ENCODE measurements at regions not wholly inside any gene's neighbourhood (a gene's known extent, or its start where the extent isn't known, plus 50 kb on each side); places are given as distances from the start of the nearest gene placed in this dataset.

DNA sequence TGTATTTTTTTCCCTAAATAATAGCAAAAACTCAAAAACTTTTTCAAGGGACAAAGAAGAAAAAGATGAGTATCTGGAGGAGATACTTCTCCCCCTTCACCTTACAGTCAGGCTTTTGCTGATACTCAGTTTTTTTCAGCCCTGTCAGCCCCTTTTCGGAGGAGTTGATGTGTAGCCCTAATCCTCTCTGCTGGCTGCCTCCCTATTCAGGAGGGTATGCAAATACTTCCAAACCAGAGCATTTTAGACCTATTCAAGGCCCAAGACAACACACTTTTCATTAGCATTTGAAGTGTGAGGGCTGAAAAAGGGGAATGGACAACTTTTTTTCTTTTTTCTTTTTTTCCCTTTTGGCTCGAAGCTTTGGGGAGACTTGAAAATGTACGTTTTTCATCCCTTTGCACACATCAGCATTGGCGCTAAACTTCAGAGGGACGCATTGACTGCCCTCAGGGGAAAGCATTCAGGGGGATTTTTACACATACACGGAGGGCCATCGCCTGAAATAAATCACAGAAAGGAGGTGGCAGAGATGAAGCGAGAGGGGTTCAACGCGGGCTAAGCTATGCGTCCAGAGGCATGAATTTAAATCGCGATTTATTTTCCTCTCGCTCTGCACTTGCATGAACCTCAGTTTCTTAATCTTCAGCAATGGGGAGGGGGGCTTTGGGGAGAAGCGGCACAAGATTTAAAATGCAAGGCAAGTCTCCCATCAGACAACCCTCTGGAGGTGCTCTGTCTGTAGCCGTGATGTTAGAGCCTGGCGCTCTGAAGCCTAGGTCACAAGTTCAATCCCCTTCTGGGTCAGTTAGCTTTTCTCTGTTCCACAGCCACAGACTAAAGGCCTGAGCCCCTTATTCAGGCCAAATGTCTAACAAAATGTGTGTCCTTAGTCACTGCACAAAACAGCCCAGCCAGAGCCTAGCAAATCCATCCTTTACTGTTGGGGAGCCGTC is 86.3 kb downstream of the ASCL1 start:
- TF ChIP-seq, protein P1, sequence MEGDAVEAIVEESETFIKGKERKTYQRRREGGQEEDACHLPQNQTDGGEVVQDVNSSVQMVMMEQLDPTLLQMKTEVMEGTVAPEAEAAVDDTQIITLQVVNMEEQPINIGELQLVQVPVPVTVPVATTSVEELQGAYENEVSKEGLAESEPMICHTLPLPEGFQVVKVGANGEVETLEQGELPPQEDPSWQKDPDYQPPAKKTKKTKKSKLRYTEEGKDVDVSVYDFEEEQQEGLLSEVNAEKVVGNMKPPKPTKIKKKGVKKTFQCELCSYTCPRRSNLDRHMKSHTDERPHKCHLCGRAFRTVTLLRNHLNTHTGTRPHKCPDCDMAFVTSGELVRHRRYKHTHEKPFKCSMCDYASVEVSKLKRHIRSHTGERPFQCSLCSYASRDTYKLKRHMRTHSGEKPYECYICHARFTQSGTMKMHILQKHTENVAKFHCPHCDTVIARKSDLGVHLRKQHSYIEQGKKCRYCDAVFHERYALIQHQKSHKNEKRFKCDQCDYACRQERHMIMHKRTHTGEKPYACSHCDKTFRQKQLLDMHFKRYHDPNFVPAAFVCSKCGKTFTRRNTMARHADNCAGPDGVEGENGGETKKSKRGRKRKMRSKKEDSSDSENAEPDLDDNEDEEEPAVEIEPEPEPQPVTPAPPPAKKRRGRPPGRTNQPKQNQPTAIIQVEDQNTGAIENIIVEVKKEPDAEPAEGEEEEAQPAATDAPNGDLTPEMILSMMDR (IDR thresholded peaks at IDR 0.05) = no peak
- TF ChIP-seq, protein P2, sequence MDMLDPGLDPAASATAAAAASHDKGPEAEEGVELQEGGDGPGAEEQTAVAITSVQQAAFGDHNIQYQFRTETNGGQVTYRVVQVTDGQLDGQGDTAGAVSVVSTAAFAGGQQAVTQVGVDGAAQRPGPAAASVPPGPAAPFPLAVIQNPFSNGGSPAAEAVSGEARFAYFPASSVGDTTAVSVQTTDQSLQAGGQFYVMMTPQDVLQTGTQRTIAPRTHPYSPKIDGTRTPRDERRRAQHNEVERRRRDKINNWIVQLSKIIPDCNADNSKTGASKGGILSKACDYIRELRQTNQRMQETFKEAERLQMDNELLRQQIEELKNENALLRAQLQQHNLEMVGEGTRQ (IDR thresholded peaks at IDR 0.05; ENCODE audit: borderline replicate concordance, low read depth, low read length) = no peak
- TF ChIP-seq POLR2AphosphoS5 (IDR thresholded peaks at IDR 0.05; ENCODE audit: low read depth, low read length) = no peak
- no peak for TF ChIP-seq NRF1 (IDR thresholded peaks at IDR 0.05; ENCODE audit: low read depth, low read length)
- TF ChIP-seq EZH2phosphoT487 (IDR thresholded peaks at IDR 0.05; ENCODE audit: borderline replicate concordance, low read depth) = no peak
- no peak for TF ChIP-seq YY1 (IDR thresholded peaks at IDR 0.05; ENCODE audit: low read depth)
- no peak for TF ChIP-seq RAD21 (IDR thresholded peaks at IDR 0.05; ENCODE audit: low read length)
- TF ChIP-seq, protein P3, sequence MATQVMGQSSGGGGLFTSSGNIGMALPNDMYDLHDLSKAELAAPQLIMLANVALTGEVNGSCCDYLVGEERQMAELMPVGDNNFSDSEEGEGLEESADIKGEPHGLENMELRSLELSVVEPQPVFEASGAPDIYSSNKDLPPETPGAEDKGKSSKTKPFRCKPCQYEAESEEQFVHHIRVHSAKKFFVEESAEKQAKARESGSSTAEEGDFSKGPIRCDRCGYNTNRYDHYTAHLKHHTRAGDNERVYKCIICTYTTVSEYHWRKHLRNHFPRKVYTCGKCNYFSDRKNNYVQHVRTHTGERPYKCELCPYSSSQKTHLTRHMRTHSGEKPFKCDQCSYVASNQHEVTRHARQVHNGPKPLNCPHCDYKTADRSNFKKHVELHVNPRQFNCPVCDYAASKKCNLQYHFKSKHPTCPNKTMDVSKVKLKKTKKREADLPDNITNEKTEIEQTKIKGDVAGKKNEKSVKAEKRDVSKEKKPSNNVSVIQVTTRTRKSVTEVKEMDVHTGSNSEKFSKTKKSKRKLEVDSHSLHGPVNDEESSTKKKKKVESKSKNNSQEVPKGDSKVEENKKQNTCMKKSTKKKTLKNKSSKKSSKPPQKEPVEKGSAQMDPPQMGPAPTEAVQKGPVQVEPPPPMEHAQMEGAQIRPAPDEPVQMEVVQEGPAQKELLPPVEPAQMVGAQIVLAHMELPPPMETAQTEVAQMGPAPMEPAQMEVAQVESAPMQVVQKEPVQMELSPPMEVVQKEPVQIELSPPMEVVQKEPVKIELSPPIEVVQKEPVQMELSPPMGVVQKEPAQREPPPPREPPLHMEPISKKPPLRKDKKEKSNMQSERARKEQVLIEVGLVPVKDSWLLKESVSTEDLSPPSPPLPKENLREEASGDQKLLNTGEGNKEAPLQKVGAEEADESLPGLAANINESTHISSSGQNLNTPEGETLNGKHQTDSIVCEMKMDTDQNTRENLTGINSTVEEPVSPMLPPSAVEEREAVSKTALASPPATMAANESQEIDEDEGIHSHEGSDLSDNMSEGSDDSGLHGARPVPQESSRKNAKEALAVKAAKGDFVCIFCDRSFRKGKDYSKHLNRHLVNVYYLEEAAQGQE (IDR thresholded peaks at IDR 0.05; ENCODE audit: low read depth, low read length) = no peak
- TF ChIP-seq RCOR1 (IDR thresholded peaks at IDR 0.05; ENCODE audit: low read length) = no peak
- TF ChIP-seq, protein P4, sequence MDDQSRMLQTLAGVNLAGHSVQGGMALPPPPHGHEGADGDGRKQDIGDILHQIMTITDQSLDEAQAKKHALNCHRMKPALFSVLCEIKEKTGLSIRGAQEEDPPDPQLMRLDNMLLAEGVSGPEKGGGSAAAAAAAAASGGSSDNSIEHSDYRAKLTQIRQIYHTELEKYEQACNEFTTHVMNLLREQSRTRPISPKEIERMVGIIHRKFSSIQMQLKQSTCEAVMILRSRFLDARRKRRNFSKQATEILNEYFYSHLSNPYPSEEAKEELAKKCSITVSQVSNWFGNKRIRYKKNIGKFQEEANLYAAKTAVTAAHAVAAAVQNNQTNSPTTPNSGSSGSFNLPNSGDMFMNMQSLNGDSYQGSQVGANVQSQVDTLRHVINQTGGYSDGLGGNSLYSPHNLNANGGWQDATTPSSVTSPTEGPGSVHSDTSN (IDR thresholded peaks at IDR 0.05) = no peak
